Testis (tissue), 2 donors: ENCODE measurements at regions not wholly inside any gene's neighbourhood (a gene's known extent, or its start where the extent isn't known, plus 50 kb on each side); places are given as distances from the start of the nearest gene placed in this dataset.

Source experiments
- POLR2A ChIP-seq: fragments of 450-650 bp; IDR thresholded peaks from one replicate; pipeline ENCODE4 v1.6.1; 2017; ENCODE audit warnings: antibody characterized with exemption, mild to moderate bottlenecking, moderate library complexity
- TF ChIP-seq, protein P1 (sequence below), 3 experiments: fragments of 450-650 bp in 2 of 3; fragments of 200-600 bp in 1 of 3; sonication (generic) in 1 of 3; IDR thresholded peaks; one replicate each; pipeline ENCODE4 v1.5.1; 2016 to 2019; ENCODE audit warnings: antibody characterized with exemption in 3 of 3, mild to moderate bottlenecking in 2 of 3, moderate library complexity in 1 of 3

- TF ChIP-seq POLR2A: no peak
- TF ChIP-seq, protein P1, sequence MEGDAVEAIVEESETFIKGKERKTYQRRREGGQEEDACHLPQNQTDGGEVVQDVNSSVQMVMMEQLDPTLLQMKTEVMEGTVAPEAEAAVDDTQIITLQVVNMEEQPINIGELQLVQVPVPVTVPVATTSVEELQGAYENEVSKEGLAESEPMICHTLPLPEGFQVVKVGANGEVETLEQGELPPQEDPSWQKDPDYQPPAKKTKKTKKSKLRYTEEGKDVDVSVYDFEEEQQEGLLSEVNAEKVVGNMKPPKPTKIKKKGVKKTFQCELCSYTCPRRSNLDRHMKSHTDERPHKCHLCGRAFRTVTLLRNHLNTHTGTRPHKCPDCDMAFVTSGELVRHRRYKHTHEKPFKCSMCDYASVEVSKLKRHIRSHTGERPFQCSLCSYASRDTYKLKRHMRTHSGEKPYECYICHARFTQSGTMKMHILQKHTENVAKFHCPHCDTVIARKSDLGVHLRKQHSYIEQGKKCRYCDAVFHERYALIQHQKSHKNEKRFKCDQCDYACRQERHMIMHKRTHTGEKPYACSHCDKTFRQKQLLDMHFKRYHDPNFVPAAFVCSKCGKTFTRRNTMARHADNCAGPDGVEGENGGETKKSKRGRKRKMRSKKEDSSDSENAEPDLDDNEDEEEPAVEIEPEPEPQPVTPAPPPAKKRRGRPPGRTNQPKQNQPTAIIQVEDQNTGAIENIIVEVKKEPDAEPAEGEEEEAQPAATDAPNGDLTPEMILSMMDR (IDR thresholded peaks at IDR 0.05): no peak
Observed at GRCh38 chr5:97846643-97847042, 663.6 kb upstream of the RIOK2 start.
